Heart left ventricle (tissue), 13 donors: ENCODE measurements at regions not wholly inside any gene's neighbourhood (a gene's known extent, or its start where the extent isn't known, plus 50 kb on each side); places are given as distances from the start of the nearest gene placed in this dataset.

Experiments
- CTCF ChIP-seq, 12 donors: fragments of 200-600 bp; sonication (generic) in 4 of 12; IDR thresholded peaks; one replicate each; pipeline versions ENCODE4 v1.5.0 to v1.8.0; 2018 to 2022; ENCODE audit warnings: antibody characterized with exemption in 12 of 12, mild to moderate bottlenecking in 5 of 12
- POLR2A ChIP-seq, 2 donors: fragments of 450-650 bp; IDR thresholded peaks; one replicate each; pipeline ENCODE4 v1.6.1; 2017; ENCODE audit warnings: antibody characterized with exemption in 2 of 2, mild to moderate bottlenecking in 2 of 2, moderate library complexity in 2 of 2
- donor health status: ischemic (EF 13 %, LVEDD 7.1; RV severe dilation, severe dysfunction).
- donor health status: DM: no; HTN: yes; CAD: no.
- donor health status: DM: no; HTN: no; CAD: no.
- donor health status: ischemic (EF 25% LVEDD 6.9; RV normal size, moderate dysfunction).
- donor health status: ischemic (EF 25% LVEDD 5.7; RV mildly dilated, moderate dysfunction).
- donor health status: ischemic (EF 35%, LVEDD 5.7; RV mildly dilated, moderate dysfunction).
- donor health status: nonischemic (EF 11% LVEDD 7.7; RV severe dilation, severe dysfunction).
- donor health status: DM: yes; HTN: yes; CAD: no.
- donor health status: PGD.
- donor health status: ischemic (EF 29% LVEDD 5.4; RV normal size, mild dysfunction).
- donor health status: nonischemic (EF 23%, LVEDD 6.1; RV moderate dilation, normal function).

- TF ChIP-seq POLR2A (IDR thresholded peaks at IDR 0.05) (no peak), CTCF (IDR thresholded peaks at IDR 0.05) (no peak)
These were observed 154.3 kb upstream of the CCDC54 start for GRCh38 chr3:107222907-107223306.
